GM12878 (cell line): ENCODE measurements at regions not wholly inside any gene's neighbourhood (a gene's known extent, or its start where the extent isn't known, plus 50 kb on each side); places are given as distances from the start of the nearest gene placed in this dataset.

Experiments
- ATAC-seq: fragments of 200-7000 bp; cut with Tn5 transposase; 3 replicates; pipeline ENCODE4 v1.9.1; 2020; ENCODE audit warnings: mild to moderate bottlenecking, moderate library complexity
- BruUV-seq: library from RNA; stranded (reverse); fragments of 400-500 nt; replicated peaks from 2 replicates; lab custom pipeline; 2021; lab: Mats Ljungman, UMichigan
- CTCF ChIA-PET: fragments of 300-600 bp; sonication (Branson Sonifier 250); formaldehyde crosslinking; extraction: SDS; loops from one replicate; lab custom pipeline; 2021; ENCODE audit warnings: inconsistent platforms; lab: Yijun Ruan, JAX
- POLR2A ChIA-PET: fragments of 350-600 bp; formaldehyde crosslinking; extraction: SDS; loops from one replicate; lab custom pipeline; 2021; ENCODE audit warnings: inconsistent platforms; lab: Charles Lee
- RAD21 ChIA-PET: fragments of 300-600 bp; sonication (Branson Sonifier 250); formaldehyde crosslinking; loops from one replicate; lab custom pipeline; 2023; ENCODE audit warnings: antibody characterized with exemption; ENCODE audit not compliant: unreplicated experiment; lab: Charles Lee
- SMC1A ChIA-PET: fragments of 300-600 bp; sonication (Branson Sonifier 250); formaldehyde crosslinking; loops from one replicate; lab custom pipeline; 2023; ENCODE audit not compliant: unreplicated experiment, uncharacterized antibody; lab: Charles Lee
- DNase-seq: peaks from one replicate; pipeline ENCODE4 v3.0.0-alpha.2; 2011; ENCODE audit warnings: low read depth, low spot score
- FAIRE-seq: peaks from 3 replicates; lab custom pipeline; 2011; peaks lifted over from hg19 to GRCh38; lab: Jason Lieb, UNC
- H2AFZ ChIP-seq: 2 replicates; pipeline ENCODE4 v1.6.0; 2011; ENCODE audit warnings: low read depth, low read length, control low read depth; ENCODE audit not compliant: control insufficient read depth
- H3K27ac ChIP-seq: 2 replicates; pipeline ENCODE4 v1.5.1; 2011; ENCODE audit warnings: control low read depth; ENCODE audit not compliant: control insufficient read depth, insufficient read depth
- H3K27me3 ChIP-seq, 2 experiments: replicated peaks in 1 of 2; 2 replicates each; pipeline versions ENCODE4 v1.6.0 to v1.6.1; 2011; ENCODE audit warnings: low read length in 1 of 2; ENCODE audit not compliant: control insufficient read depth in 2 of 2, insufficient read depth in 2 of 2
- H3K36me3 ChIP-seq, 2 experiments: 2 replicates each; pipeline ENCODE4 v1.5.1; 2011; ENCODE audit warnings: low read length in 1 of 2; ENCODE audit not compliant: control insufficient read depth in 2 of 2, insufficient read depth in 2 of 2
- H3K4me1 ChIP-seq: 2 replicates; pipeline ENCODE4 v1.6.1; 2011; ENCODE audit warnings: mild to moderate bottlenecking, low read length, moderate library complexity, mixed read lengths; ENCODE audit not compliant: control insufficient read depth, insufficient read depth
- H3K4me2 ChIP-seq: 2 replicates; pipeline ENCODE4 v1.6.0; 2011; ENCODE audit warnings: control low read depth; ENCODE audit not compliant: control insufficient read depth, insufficient read depth
- H3K4me3 ChIP-seq: fragments of 200-600 bp; sonication (generic); 2 replicates; pipeline ENCODE4 v1.5.1; 2016
- H3K79me2 ChIP-seq: 2 replicates; pipeline ENCODE4 v1.6.0; 2011; ENCODE audit warnings: low read length; ENCODE audit not compliant: control insufficient read depth, insufficient read depth
- H3K9ac ChIP-seq: 2 replicates; pipeline ENCODE4 v1.8.0; 2011; ENCODE audit warnings: low read length, control low read depth, mixed read lengths; ENCODE audit not compliant: control insufficient read depth, insufficient read depth
- H3K9me3 ChIP-seq: replicated peaks from 3 replicates; pipeline ENCODE4 v1.5.1; 2011; ENCODE audit warnings: mild to moderate bottlenecking, low read length; ENCODE audit not compliant: control insufficient read depth, insufficient read depth
- H4K20me1 ChIP-seq: 2 replicates; pipeline ENCODE4 v1.6.0; 2011; ENCODE audit not compliant: control insufficient read depth, insufficient read depth
- DPF2 ChIP-seq: fragments of 450-650 bp; IDR thresholded peaks from 2 replicates; pipeline ENCODE4 v1.6.1; 2017; ENCODE audit warnings: mild to moderate bottlenecking
- E2F4 ChIP-seq: IDR thresholded peaks from 2 replicates; pipeline ENCODE4 v1.6.1; 2012; ENCODE audit warnings: low read depth, low read length, improper control_type of control experiment
- E2F8 ChIP-seq: fragments of 450-650 bp; IDR thresholded peaks from 2 replicates; pipeline ENCODE4 v1.6.1; 2018; ENCODE audit warnings: mild to moderate bottlenecking, low read depth, moderate library complexity; ENCODE audit not compliant: partially characterized antibody
- EP300 ChIP-seq, 2 experiments: fragments of 150-350 bp in 1 of 2; IDR thresholded peaks; 2 replicates each; pipeline ENCODE4 v1.6.1; 2011 to 2012; ENCODE audit warnings: low read depth in 2 of 2, low read length in 2 of 2, borderline replicate concordance in 1 of 2, improper control_type of control experiment in 1 of 2, inconsistent platforms in 1 of 2; ENCODE audit not compliant: control insufficient read depth in 1 of 2
- ESRRA ChIP-seq: IDR thresholded peaks from 2 replicates; pipeline ENCODE4 v1.6.1; 2012; ENCODE audit warnings: mild to moderate bottlenecking, low read length, improper control_type of control experiment
- HDGF ChIP-seq: fragments of 450-650 bp; IDR thresholded peaks from 2 replicates; pipeline ENCODE4 v1.6.1; 2016; ENCODE audit warnings: antibody characterized with exemption
- MTA3 ChIP-seq: IDR thresholded peaks from 2 replicates; pipeline ENCODE4 v1.6.1; 2012; ENCODE audit warnings: low read length, inconsistent platforms, borderline replicate concordance
- PML ChIP-seq: IDR thresholded peaks from 2 replicates; pipeline ENCODE4 v1.6.1; 2012; ENCODE audit warnings: low read length, inconsistent platforms
- POLR2AphosphoS2 ChIP-seq: IDR thresholded peaks from 2 replicates; pipeline ENCODE4 v1.6.1; 2011; ENCODE audit warnings: low read depth, mild to moderate bottlenecking, low read length, improper control_type of control experiment, moderate library complexity
- RAD51 ChIP-seq: fragments of 450-650 bp; IDR thresholded peaks from 2 replicates; pipeline ENCODE4 v1.6.1; 2016; ENCODE audit warnings: moderate library complexity, mild to moderate bottlenecking, inconsistent platforms
- SREBF2 ChIP-seq: IDR thresholded peaks from 2 replicates; pipeline ENCODE4 v1.6.1; 2012; ENCODE audit warnings: mild to moderate bottlenecking, low read length
- STAT1 ChIP-seq: fragments of 450-650 bp; conservative IDR thresholded peaks from 2 replicates; pipeline ENCODE4 v1.6.1; 2014; ENCODE audit warnings: antibody characterized with exemption, mild to moderate bottlenecking
- SUPT20H ChIP-seq: IDR thresholded peaks from 2 replicates; pipeline ENCODE4 v1.6.1; 2011; ENCODE audit warnings: low read depth, mild to moderate bottlenecking, low read length, moderate library complexity, borderline replicate concordance; ENCODE audit not compliant: control insufficient read depth
- TCF12 ChIP-seq: IDR thresholded peaks from 2 replicates; pipeline ENCODE4 v1.6.1; 2011; ENCODE audit warnings: low read depth, mild to moderate bottlenecking, low read length
- TCF3 ChIP-seq: IDR thresholded peaks from 2 replicates; pipeline ENCODE4 v1.6.1; 2012; ENCODE audit warnings: low read depth, mild to moderate bottlenecking, low read length, borderline replicate concordance; ENCODE audit not compliant: insufficient read depth
- ZNF217 ChIP-seq: fragments of 450-650 bp; IDR thresholded peaks from 2 replicates; pipeline ENCODE4 v1.6.1; 2017; ENCODE audit warnings: antibody characterized with exemption, mild to moderate bottlenecking
- ZNF592 ChIP-seq: fragments of 450-650 bp; IDR thresholded peaks from 2 replicates; pipeline ENCODE4 v1.6.1; 2017; ENCODE audit warnings: mild to moderate bottlenecking, moderate library complexity
- WGBS: methylation state at CpG from one replicate; pipeline ENCODE4 v1.1.6; 2016; ENCODE audit warnings: low lambda C conversion rate; ENCODE audit not compliant: insufficient replicate concordance, insufficient coverage; ENCODE audit errors: missing lambda C conversion rate; 5-methylcytosine and 5-hydroxymethylcytosine counted together
- in situ Hi-C: fragments of 300-500 bp; cut with MboI; formaldehyde crosslinking; loops from 9 replicates; pipeline ENCODE4 v1.14.3; 2018; ENCODE audit warnings: mixed read lengths
- intact Hi-C: fragments of 100-400 bp; cut with micrococcal nuclease; formaldehyde crosslinking; loops from one replicate; pipeline ENCODE4 v1.14.2; 2022; ENCODE audit not compliant: unreplicated experiment

GRCh38 chr10:30705101-30705624 is 75.6 kb upstream of the LYZL2 start:
- no peaks in the 10 kb centered on the region for H4K20me1 ChIP-seq
- H3K4me3 ChIP-seq = peak overlapping the region; percentile 35
- POLR2A ChIA-PET = interaction anchor here (0.7 kb wide), 1 partner anchor 67 kb away, joined by 3 read pairs; no protein-coding TSS in a partner anchor
- RAD21 ChIA-PET = interaction anchor here (1.2 kb wide), 1 partner anchor 32 kb away, joined by 3 read pairs; no protein-coding TSS in a partner anchor
- peak; percentile 70 for DNase-seq
- peak overlapping the region; percentile 82 for H3K9ac ChIP-seq
- no TSS peak for BruUV-seq
- H3K27ac ChIP-seq = peak overlapping the region; percentile 99
- H3K36me3 ChIP-seq = no peaks in the 10 kb centered on the region
- peak overlapping the region; percentile 92 for H2AFZ ChIP-seq
- H3K9me3 ChIP-seq = no peaks in the 10 kb centered on the region
- SMC1A ChIA-PET = interaction anchor here (1.0 to 1.9 kb wide), 4 partner anchors 24 to 271 kb away, joined by 3 to 7 read pairs (median 3); no protein-coding TSS in a partner anchor
- peaks cover 46% of the 10 kb centered on the region for H3K4me1 ChIP-seq
- 0% methylated on average over 9 of the region's 9 CpGs for WGBS
- peak overlapping the region; percentile 94 for H3K4me2 ChIP-seq
- FAIRE-seq = no peak
- no peaks in the 10 kb centered on the region for H3K27me3 ChIP-seq
- intact Hi-C loops (no loop called here), in situ Hi-C loops (no loop called here)
- ATAC-seq = peak; percentile 63
- CTCF ChIA-PET = interaction anchor here (1.0 to 1.7 kb wide), 4 partner anchors 9 to 69 kb away, joined by 3 to 5 read pairs (median 4); no protein-coding TSS in a partner anchor
- H3K79me2 ChIP-seq = peaks cover 5% of the 10 kb centered on the region
- TF ChIP-seq TCF12 (peak; percentile 93), E2F8 (no peak), ZNF592 (no peak), TCF3 (0 out of 2 replicates have a peak, but pooled peaks have one; percentile 85), E2F4 (no peak), SUPT20H (no peak), STAT1 (no peak), ESRRA (no peak), EP300 (IDR thresholded peaks at IDR 0.05; ENCODE audit: borderline replicate concordance in 1 of 2, control insufficient read depth in 1 of 2, low read depth in 2 of 2, low read length in 2 of 2) (peak in 1 of 2 experiments; percentile 28; a peak in 2 of 4 replicates), SREBF2 (no peak), RAD51 (peak; percentile 87), ZNF217 (0 out of 2 replicates have a peak, but pooled peaks have one; percentile 27), POLR2AphosphoS2 (no peak), MTA3 (peak; percentile 28; the same call in 1 of the 2 replicates), PML (no peak), HDGF (no peak), DPF2 (no peak)
